ENCODE measurements at regions not wholly inside any gene's neighbourhood (a gene's known extent, or its start where the extent isn't known, plus 50 kb on each side); places are given as distances from the start of the nearest gene placed in this dataset.

DNA sequence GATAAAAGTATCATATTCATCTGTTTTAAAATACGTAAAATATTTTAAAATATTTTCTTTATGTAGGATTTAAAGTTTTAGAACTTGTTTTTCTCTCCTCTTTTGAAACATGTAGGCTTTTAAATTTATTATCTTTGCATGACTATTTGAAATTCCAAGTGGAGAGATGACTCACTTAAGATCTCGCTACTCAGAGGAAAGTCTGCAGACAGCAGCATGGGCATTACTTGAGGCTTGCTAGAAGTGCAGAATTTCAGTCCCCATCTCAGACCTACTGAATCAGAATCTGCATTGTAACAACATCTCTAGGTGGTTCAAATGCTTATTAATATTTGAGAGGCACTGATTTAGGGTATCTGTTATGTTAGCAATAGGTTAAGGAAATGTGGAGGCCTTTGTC, 225.7 kb upstream of the ARX start:
- TF ChIP-seq YY1 (IDR thresholded peaks at IDR 0.05; ENCODE audit: insufficient read depth, insufficient read length) = no peak
- TF ChIP-seq ZNF274 (IDR thresholded peaks at IDR 0.05; ENCODE audit: low read depth, low read length) = no peak
- TF ChIP-seq SUZ12 (IDR thresholded peaks at IDR 0.05; ENCODE audit: extremely low read depth, insufficient read depth, insufficient read length) = no peak

Measured in NT2/D1 (cell line).